ENCODE measurements at regions not wholly inside any gene's neighbourhood (a gene's known extent, or its start where the extent isn't known, plus 50 kb on each side); places are given as distances from the start of the nearest gene placed in this dataset.

DNA sequence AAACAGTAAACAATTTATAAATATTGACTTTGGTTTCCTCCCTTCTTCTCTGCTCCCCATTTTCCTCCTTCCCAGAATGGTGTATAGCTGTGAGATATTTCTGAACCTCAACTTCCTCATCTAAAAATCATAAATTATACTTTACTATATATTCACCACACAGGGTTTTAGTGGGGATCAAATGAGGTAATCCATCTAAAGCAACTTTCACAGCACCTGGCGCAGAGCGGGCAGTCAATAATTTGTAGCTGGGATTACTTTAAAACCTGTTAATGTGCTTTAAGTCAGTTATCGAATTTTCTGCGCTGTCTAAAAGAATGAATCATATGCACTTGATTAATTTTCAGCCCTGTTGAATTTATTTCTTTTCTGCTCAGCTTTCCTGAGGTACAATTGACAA lies 172.7 kb downstream of the PTEN start:
- TF ChIP-seq, protein P1, sequence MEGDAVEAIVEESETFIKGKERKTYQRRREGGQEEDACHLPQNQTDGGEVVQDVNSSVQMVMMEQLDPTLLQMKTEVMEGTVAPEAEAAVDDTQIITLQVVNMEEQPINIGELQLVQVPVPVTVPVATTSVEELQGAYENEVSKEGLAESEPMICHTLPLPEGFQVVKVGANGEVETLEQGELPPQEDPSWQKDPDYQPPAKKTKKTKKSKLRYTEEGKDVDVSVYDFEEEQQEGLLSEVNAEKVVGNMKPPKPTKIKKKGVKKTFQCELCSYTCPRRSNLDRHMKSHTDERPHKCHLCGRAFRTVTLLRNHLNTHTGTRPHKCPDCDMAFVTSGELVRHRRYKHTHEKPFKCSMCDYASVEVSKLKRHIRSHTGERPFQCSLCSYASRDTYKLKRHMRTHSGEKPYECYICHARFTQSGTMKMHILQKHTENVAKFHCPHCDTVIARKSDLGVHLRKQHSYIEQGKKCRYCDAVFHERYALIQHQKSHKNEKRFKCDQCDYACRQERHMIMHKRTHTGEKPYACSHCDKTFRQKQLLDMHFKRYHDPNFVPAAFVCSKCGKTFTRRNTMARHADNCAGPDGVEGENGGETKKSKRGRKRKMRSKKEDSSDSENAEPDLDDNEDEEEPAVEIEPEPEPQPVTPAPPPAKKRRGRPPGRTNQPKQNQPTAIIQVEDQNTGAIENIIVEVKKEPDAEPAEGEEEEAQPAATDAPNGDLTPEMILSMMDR (IDR thresholded peaks at IDR 0.05), result no peak
- no peak for TF ChIP-seq POLR2A (IDR thresholded peaks at IDR 0.05)

Data from Peyer's patch (tissue), 4 donors.